Stimulated activated CD4-positive, alpha-beta T cell treated with anti-CD3 and anti-CD28 coated beads, Interleukin-2, amount 100 ng/mL, for 4 hours (primary cell): ENCODE measurements at regions not wholly inside any gene's neighbourhood (a gene's known extent, or its start where the extent isn't known, plus 50 kb on each side); places are given as distances from the start of the nearest gene placed in this dataset.

Experiments
- DNase-seq: peaks from one replicate; pipeline ENCODE4 v3.0.0-alpha.2; 2020; ENCODE audit warnings: low read depth

DNA sequence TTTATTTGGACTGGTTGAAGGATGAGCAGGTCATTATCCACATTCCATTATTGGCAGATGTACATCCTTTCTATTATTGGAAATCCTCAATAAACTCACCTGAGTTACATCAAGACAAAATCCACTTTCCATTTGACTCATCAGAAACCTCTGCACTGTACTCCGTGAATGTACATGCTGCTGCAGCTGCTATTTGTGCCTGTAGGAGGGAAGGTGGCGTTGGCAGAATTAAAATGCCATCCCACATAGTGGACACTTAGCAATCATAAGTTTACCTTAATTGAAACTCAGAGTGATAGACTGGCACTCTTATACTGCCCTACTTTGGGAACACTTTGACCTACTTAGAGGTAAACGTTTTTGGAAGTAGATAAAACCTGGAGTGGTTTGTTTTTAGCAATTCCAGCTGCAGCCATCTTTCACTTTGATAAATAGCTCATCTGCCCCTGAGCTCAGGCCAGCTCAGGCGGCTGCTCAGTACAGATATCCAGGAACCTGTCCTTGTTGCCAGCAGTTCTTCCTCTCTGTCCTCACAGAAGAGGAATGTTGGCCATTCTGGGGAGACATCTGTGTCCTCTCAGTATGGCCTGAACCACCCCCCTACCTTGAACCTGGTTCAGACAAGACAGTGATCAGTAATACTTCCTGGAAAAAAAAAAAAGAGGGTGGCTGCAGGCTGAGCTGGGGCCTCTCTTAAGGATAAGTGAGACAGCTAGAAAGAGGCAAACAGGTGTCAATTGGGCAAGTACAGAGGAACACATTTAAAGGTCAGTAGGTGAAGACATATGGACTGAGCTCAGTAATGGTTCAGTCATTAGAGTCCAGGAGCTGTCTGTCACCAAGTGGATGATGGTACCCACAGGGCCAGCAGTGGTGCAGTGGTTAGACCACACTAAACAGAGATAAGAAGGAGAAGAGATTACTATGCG is 153.4 kb upstream of the UMPS start:
- DNase-seq: no peak

DNA sequence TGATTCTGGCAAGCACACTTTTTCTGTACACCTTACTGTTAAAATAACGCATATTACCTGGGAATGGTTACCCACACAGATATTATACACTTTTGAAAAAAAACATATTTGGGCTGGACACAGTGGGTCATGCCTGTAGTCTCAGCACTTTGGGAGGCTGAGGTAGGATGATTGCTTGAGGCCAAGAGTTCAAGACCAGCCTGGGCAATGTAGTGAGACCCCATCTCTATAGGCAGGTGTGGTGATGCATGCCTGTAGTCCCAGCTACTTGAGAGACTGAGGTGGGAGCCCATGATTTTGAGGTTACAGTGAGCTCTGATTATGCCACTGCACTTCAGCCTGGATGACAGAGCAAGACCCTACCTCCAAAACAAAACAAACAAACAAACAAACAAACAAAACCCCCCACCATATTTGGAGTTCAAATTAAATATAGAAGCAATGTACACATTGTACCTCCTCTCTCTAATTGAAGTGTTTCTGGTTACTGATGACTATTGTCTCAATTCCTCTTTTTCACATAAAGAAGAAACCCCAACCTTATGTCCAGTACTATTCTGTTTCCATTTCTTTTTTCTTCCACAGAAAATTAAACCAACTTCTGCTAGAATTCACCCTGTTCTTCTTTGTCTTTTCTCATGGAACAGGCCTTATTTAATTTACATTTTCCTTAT is 152.6 kb upstream of the UMPS start:
- DNase-seq: no peak

DNA sequence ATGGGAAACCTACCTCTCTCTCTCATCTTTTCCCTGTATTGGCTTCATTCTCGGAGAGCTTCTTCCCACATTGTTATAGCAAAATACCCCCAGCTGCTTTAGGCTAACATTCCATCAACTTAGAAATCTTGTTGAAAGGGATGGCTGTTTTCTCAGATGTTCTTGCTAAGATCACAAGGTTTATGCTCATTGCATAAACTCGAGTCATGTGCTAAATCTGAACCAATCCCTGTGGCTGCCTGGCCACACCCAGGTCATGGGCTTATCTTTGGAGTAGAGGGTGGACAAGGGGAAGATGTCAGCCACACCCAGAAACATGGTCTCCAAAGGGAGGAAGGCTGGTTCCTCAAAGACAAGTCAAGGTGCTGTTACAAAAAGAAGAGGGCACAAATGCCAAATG is 150.6 kb upstream of the UMPS start:
- DNase-seq: no peak

DNA sequence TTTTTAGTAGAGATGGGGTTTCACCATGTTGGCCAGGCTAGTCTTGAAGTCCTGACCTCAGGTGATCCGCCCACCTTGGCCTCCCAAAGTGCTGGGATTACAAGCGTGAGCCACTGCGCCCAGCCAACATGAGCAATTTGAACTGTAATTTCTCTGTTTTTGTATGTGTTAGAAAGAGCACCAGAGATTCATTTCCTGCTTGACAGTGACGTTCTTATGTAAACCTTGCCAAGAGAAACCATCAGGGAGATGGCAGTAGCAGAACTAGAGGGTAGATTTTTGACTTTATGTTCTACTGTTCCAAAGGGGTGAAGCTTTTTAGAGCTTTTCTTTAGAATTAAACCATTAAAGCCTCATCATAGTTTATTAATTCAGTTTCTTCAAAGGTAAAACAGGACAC is 148.1 kb upstream of the UMPS start:
- no peak for DNase-seq

DNA sequence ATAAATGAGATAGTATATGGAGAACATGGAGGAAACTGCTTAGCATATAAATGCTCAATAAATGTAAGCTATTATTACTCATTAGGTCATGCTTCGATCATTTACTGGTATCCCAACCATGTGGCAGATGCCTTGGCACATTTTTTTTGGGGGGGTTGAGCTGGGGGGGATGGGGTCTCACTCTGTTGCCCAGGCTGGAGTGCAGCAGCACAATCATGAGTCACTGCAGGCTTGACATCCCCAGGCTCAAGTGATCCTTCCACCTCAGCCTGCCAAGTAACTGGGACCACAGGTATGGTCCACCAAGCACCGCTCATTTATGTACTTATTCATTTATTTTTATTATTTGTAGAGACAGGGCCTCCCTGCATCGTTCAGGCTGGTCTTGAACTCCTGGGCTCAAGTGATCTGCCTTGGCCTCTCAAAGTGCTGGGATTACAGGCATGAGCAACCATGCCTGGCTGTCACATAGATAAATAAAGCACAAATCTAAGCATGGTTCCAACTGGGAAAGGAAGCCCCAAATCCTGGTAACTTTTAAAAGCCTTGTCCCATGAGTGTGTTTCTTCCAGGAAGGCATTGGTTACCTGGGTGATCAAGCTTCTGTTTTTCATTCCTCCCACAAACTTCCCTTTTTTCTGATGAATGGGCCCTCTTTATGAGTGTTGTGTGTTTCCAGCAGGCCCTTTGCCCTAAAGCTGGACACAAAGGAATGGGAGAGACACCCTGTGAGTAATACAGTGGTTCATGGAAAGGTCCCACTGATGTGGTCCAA is 147.4 kb upstream of the UMPS start:
- no peak for DNase-seq

DNA sequence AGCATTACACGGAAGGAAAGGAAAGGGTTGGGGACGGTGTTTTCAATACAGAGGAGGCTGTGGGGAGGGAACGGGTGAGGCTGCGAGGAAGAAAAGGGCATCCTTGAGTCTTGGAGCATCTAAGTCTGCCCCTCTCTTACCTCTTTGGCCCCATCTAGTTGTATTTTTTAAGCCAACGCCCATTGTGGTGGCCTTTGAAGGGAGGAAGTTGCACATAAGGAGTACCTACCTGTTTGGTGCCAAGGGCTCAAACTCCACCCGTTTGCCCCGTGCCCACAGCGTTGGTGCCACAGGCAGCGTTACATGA is 146.1 kb upstream of the UMPS start:
- no peak for DNase-seq

DNA sequence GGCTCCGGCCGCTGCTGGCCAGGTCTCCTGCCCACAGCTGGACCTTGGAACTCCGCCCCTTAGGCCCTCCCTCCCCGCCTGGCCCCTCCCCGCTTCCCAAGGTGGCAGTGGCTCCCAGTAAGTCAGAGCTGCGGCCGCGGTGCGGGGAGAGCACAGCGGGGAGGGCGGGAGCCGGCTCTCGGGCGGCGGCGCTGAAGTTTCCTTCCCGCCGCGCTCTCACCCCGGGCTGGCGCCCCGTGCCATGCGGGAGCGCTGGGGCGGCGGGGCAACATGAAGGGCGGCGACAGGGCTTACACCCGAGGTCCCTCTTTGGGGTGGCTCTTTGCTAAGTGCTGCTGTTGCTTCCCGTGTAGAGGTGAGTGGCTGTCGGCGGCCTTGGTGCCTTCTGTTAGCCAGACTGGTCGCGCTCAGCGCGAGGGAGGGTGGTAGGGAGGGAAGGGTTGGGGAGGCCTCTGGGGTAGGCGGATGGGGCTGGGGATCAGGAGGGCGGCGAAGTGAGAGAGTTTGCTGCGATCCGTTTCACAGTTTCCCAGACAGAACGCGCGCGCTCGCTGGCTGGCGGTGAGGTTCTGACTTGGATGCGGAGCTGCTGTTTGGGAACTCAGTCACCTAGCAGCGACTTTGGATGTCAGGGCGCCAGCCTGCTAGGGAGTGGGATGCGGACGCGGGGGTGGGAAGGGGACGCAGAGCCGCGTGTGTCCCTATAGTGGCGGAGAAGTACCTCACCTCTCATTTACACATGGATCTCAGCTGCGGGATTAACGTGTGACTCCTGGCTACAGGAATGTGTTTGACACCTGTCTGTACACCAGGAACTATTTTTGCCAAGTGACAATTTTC is 145.5 kb upstream of the UMPS start:
- peak; percentile 13 for DNase-seq

DNA sequence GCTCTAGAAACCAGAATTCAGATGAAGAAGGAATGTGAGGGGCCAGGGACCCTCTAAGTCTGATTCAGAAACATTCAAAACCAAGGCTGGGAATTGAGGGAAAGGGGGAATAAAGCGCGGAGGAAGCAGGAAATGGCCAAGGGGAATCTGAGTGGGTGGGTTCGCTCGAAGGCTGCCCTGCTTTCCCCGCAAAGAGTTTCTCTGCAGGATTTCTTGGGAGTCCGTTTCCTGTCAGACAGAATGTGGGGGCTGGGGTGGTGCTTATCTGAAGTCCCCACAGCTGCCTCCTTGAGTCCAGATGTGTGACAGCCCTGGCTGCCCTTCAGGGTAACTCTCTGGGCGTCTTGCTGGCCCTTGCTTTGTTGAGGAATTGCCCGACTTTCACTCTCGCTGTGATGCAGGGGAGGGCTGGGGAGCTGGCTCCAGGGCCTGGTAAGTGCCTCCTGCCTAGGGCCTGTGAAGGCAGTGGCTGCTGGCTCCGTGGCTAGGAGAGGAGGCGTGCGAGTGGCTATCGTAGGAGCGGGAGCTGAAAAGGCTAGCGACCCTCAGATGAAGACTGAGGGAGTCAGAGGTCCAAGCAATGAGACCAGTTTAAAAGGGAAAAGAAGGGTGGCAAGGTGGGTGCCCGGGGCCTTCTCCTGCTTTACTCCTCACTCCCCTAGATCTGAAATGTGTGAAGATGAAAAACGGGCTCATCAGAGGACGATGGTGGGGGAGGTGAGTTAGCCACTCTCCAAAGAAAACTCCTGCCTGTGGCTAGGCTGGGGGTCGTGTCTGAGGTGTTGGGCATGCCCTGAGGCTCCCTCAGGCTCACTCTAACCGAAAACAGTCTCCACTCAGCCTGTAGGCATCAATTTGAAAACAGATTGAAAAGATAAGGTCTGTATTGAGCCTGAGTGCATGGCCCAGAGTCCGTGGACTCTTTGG is 143.9 kb upstream of the UMPS start:
- no peak for DNase-seq

DNA sequence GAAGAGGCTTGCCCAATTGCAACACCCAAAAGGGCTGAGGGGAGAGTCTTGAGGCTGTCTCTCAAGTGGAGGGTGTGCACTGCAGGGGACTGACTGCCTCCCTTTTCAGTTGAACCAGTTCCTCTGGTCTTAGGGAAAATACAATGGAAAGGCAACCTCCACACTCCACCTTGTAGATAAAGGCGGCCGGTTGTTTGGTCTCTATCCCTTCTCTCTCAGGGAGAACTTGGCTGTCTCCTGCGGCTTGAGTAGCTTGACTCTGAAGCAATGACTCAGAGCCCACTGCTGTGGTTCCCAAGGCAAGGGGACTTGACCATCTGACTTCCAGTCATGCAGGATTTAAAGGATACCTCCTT is 143.2 kb upstream of the UMPS start:
- no peak for DNase-seq

DNA sequence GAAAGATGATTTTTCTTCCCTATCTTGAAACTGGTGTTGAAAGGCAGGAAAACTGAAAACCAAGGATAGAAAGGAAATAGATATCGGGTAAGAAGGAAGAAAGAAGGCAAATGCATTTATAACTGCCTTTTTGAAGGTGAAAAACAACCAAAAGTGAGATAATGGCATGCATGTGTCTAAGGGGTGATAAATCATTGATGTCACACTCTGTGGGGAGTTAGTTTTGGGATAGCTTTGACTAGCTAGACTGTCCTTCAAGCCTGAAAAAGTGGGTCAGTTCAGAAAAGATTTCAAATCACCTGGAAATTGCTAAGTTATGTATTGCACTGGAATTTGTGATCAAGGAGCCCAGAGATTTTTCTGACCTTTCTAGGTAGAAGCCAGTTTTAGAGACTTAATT is 142.2 kb upstream of the UMPS start:
- no peak for DNase-seq

DNA sequence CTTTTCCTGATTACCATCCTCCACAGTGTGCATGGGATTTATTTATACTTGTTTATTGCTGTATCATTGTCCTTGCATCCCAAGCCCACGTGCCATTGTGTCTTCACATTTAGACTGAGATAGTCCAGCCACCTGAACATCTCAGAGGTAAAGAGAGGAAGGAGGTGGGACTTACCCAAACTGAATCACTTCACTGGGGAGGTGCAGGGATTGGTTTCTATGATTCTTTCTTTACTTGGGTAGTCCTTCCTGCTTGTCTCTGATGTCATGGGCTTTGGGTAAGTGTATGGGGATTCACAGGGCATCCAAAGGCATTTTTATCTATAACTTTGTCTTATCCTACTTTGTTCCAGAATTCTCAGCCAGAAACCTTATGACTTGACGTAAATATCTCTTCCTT is 141.5 kb upstream of the UMPS start:
- DNase-seq: no peak

DNA sequence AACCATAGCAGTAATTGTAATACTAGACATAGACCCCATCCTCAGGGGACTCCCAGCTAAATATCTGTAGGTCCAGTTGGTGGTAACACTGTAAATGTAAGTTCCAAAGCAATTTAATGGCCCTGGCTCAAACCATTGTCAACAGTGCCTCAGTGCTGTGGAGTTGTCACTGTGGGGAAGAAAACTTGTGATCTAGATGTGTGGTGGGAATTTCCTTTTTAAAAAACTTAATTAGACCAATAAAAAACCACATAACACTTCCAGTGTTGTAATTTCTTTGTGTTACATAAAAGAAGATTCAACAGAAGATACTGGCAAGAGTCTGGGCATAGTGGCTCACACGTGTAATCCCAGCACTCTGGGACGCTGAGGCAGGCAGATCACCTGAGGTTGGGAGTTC is 138.6 kb upstream of the UMPS start:
- no peak for DNase-seq

DNA sequence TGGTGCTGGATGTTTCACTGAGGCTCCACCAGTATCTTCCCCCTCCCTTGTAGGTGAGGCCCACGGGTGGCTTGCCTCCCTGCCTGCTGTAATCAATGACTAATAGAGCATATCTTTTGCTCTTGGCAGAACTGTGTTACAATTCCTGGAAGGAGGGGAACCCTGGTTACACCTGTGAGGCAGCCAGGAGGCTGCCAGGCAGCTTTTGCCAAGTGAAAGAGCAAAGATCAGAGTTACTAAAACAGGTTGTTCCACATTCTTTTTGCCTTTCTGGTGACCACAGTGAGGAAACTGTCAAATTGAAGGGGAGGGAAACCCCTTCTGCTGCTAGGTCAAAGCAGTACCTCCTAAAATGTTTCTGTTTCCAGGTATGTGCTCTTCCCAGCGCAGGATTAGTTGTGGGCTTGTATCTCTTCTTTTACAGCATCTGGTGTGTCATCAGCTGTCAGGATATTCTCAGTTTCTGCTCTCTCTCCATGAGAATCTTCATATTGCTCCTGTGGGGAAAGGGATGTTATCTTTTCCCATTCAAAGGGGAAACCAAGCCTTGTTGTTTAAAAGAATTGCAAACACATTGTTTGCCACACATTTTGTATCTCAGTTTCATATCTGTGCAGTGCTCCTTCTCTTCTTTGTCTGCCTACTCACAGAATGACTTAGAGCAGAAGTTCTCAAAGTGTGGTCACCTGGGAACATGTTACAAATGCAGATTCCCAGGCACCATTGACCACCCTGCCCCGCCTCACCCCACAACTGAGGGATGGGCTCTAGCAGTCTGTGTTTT is 137.4 kb upstream of the UMPS start:
- DNase-seq: peak; percentile 6

DNA sequence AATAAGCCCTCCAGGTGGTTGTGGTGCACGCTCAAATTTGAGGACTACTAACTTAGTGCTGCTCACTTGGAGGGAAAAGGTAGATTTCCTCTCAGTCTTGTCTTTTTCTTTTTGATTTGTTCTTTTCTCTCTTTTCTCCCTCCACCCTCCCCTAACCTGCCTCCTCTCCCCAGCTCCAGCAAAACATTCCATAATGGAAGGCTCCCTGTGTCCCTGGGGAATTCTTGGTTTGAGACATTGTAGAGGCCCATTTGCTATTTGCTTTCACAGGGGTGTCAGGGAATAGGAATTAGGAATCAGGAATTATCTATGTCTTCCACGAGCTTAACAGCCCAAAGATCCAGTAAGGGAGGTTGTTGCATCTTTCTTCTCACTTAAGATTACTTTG is 136.8 kb upstream of the UMPS start:
- no peak for DNase-seq

DNA sequence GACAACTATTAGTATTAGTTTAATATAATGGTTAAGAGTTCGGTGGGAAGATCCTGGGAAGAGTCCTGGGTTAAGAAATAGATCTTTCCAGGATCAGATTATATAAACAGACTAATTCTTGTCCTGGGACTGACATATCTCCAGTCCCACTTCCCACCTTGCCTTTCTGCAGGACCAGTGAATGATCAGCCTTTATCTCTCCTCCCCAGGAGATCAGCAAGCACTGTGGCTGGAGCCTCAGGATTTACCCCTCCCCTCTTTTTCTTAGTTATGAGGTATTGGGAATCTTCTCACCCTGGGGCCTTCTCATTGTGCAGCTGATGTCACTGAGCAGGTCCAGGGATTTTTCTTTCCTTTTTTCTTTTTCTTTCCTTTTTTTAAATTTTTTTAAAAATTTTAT is 135.7 kb upstream of the UMPS start:
- DNase-seq: no peak

DNA sequence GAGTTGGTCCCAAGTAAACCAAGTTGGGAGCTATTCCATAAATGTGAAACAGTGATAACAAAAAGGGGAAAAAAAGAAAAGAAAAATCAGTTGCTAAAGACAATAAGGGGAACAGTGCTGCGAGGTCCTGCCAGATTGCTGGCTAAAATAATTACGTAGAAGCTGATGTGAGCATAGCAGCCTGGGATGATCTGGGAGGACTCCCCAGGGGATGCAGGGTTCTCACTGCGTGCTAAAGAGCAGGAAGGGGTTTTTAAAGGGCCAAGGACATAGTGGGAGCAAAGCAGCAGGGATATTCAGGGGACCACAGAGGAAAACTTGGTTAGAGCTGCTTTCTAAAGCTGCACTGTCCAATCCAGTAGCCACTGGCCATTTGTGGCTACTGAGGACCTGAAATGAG is 133.0 kb upstream of the UMPS start:
- no peak for DNase-seq

DNA sequence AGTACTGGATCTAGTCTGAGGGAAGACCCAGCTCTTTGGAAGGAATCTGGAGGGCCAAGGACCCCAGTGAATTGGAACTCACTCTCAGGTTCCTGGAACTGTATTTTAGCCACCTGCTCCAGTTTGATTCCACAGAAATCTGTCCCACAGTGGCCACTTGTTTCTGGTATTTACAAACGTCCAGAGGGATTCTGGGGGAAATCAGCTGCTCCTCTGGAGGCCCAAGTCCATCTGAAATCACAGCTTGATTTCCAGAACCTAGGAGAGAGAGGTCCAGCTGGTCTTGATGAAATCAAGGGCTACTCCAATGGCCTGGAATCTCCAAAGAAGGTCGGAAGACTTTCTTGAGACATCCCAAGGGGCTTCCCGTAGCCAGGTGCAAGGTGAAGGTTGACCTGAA is 132.3 kb upstream of the UMPS start:
- no peak for DNase-seq

DNA sequence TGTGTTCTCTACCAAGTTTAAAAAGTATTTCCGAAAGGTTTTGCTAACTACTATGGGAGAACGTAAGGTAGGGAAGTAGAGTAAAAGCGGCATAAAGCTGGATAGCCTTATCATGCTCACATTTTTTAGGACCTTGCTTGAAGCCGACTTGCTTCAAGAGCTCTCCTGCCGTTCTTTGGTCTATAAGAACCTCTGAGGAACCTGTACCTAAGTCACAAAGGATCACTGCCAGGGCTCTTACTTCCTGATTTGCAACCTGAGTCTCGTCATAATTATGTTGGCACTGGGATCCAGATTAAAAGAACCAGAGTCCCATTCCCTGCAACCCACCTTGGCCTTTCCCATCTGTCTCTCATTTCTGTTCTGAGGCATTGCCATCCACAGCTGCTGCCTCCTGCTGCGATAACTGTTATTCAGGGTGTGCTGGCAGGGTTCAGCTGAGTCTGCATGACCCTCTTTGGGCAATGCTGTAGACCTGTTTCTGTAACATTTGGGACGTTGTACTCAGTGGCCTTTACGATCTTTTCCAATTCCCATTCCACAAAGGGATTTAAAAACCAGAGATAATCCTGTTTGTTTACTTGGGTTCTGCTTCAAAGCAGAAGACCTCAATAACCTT is 131.0 kb upstream of the UMPS start:
- no peak for DNase-seq

DNA sequence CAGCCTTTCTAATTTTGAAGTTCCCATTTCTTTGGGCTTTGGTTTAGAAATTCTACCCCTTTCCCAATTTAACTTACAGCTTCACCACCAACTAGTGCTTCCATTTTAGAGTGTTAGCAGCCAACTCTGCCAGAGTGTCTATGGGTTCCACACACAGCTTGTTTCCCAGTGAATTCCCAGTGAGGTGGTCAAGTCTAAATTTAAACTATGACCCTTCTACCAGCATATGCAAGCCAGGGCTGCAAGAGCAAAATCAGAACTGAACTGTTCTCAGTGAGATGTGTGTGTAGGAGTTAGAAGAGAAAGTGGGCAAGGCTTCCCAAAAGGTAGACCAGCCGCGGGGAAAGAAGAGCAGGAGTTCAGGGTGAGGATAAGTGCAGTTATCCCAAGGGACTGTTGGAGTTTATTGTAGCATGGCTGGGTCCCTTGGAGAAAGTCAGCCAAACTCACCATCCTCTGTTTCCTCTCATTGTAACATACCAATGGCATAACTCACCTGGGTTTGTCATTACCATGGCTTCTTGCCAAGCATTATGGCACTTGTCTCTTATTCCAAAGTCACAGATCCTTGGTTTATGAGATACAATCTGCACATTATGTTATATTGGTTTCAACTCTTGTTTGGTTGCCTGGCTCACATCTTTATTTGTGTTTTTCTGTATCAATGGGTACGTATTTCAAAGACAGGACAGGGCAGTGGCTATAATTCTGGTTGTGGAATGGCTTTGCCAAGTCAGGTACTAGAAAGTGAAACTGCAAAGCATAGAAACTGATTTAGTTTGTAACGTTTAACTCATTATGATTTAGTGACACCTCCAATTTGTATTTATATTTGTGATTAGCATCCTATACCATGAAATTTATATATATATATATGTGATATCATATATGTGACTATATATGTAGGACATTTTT is 130.2 kb upstream of the UMPS start:
- no peak for DNase-seq
